GM23338 (cell line): ENCODE measurements at regions not wholly inside any gene's neighbourhood (a gene's known extent, or its start where the extent isn't known, plus 50 kb on each side); places are given as distances from the start of the nearest gene placed in this dataset.

Experiments
- ATAC-seq: fragments of 200-7000 bp; cut with Tn5 transposase; 3 replicates; pipeline ENCODE4 v1.9.1; 2020
- DNase-seq: peaks from one replicate; pipeline ENCODE4 v3.0.0-alpha.2; 2015; ENCODE audit warnings: low spot score
- H2AFZ ChIP-seq: fragments of 200-600 bp; sonication (generic); 2 replicates; pipeline ENCODE4 v1.8.0; 2016; ENCODE audit warnings: antibody characterized with exemption, mild to moderate bottlenecking, moderate library complexity
- H3F3A ChIP-seq: fragments of 200-600 bp; sonication (generic); replicated peaks from 2 replicates; pipeline ENCODE4 v1.8.0; 2017; ENCODE audit warnings: antibody characterized with exemption, mixed run types, low read depth
- H3K27ac ChIP-seq: fragments of 200-600 bp; sonication (generic); 2 replicates; pipeline ENCODE4 v1.6.1; 2016; ENCODE audit warnings: low read depth
- H3K27me3 ChIP-seq: fragments of 200-600 bp; sonication (generic); 2 replicates; pipeline ENCODE4 v1.8.0; 2016; ENCODE audit warnings: mild to moderate bottlenecking, mixed run types, moderate library complexity; ENCODE audit not compliant: insufficient read depth
- H3K36me3 ChIP-seq: fragments of 200-600 bp; sonication (generic); 2 replicates; pipeline ENCODE4 v1.8.0; 2016; ENCODE audit warnings: mild to moderate bottlenecking; ENCODE audit not compliant: insufficient read depth
- H3K4me1 ChIP-seq: fragments of 200-600 bp; sonication (generic); 2 replicates; pipeline ENCODE4 v1.8.0; 2016; ENCODE audit warnings: mild to moderate bottlenecking, moderate library complexity; ENCODE audit not compliant: insufficient read depth
- H3K4me2 ChIP-seq: fragments of 200-600 bp; sonication (generic); 2 replicates; pipeline ENCODE4 v1.7.1; 2017; ENCODE audit warnings: mixed run types
- H3K4me3 ChIP-seq: fragments of 200-600 bp; sonication (generic); 2 replicates; pipeline ENCODE4 v1.6.1; 2016; ENCODE audit warnings: mixed run types
- H3K79me2 ChIP-seq: fragments of 200-600 bp; sonication (generic); replicated peaks from 2 replicates; pipeline ENCODE4 v1.8.0; 2017; ENCODE audit warnings: mild to moderate bottlenecking; ENCODE audit not compliant: insufficient read depth
- H3K9me2 ChIP-seq: fragments of 200-600 bp; sonication (generic); 2 replicates; pipeline ENCODE4 v1.8.0; 2017; ENCODE audit not compliant: insufficient read depth
- H4K20me1 ChIP-seq: fragments of 200-600 bp; sonication (generic); replicated peaks from 2 replicates; pipeline ENCODE4 v1.8.0; 2017; ENCODE audit warnings: mild to moderate bottlenecking; ENCODE audit not compliant: insufficient read depth
- H3K27ac Mint-ChIP-seq: 2 replicates; pipeline ENCODE4 v1.8.0; 2020; ENCODE audit warnings: inconsistent platforms, mild to moderate bottlenecking, moderate library complexity, mixed read lengths
- H3K27me3 Mint-ChIP-seq: 3 replicates; pipeline ENCODE4 v1.8.0; 2022; ENCODE audit warnings: low read depth, mild to moderate bottlenecking, moderate library complexity, mixed read lengths, inconsistent platforms; ENCODE audit not compliant: insufficient read depth, poor library complexity
- H3K36me3 Mint-ChIP-seq: 3 replicates; pipeline ENCODE4 v1.8.0; 2021; ENCODE audit warnings: low read depth, mild to moderate bottlenecking, inconsistent platforms, moderate library complexity, mixed read lengths
- H3K4me1 Mint-ChIP-seq: 3 replicates; pipeline ENCODE4 v1.8.0; 2020; ENCODE audit warnings: mild to moderate bottlenecking, inconsistent platforms, mixed read lengths
- H3K4me3 Mint-ChIP-seq: 3 replicates; pipeline ENCODE4 v1.8.0; 2021; ENCODE audit warnings: moderate library complexity, mild to moderate bottlenecking, inconsistent platforms, mixed read lengths
- H3K9me3 Mint-ChIP-seq: 3 replicates; pipeline ENCODE4 v1.8.0; 2020; ENCODE audit warnings: moderate library complexity, mild to moderate bottlenecking, inconsistent platforms, mixed read lengths
- CREB1 ChIP-seq: fragments of 250-450 bp; sonication (Bioruptor Pico); IDR thresholded peaks from 2 replicates; pipeline ENCODE4 v1.5.0; 2020; ENCODE audit warnings: low read depth, mild to moderate bottlenecking, moderate library complexity
- CTCF ChIP-seq, 2 experiments: fragments of 200-600 bp in 1 of 2; sonication (generic) in 1 of 2; conservative IDR thresholded peaks; 2 replicates each; pipeline versions ENCODE4 v1.5.1 to v1.6.1; 2016 to 2017; ENCODE audit warnings: antibody characterized with exemption in 2 of 2, low read depth in 2 of 2, mild to moderate bottlenecking in 2 of 2, moderate library complexity in 1 of 2
- ETS1 ChIP-seq: IDR thresholded peaks from 2 replicates; pipeline ENCODE4 v1.6.1; 2016; ENCODE audit warnings: antibody characterized with exemption
- EZH2 ChIP-seq: fragments of 200-600 bp; sonication (generic); IDR thresholded peaks from one replicate; pipeline ENCODE4 v1.8.0; 2017; ENCODE audit warnings: antibody characterized with exemption, mild to moderate bottlenecking, low read depth; ENCODE audit not compliant: unreplicated experiment
- NANOG ChIP-seq: IDR thresholded peaks from 2 replicates; pipeline ENCODE4 v1.6.1; 2016; ENCODE audit warnings: antibody characterized with exemption, borderline replicate concordance
- REST ChIP-seq: IDR thresholded peaks from one replicate; pipeline ENCODE4 v1.6.1; 2018; ENCODE audit warnings: antibody characterized with exemption; ENCODE audit not compliant: unreplicated experiment
- STAT1 ChIP-seq: IDR thresholded peaks from one replicate; pipeline ENCODE4 v1.6.1; 2016; ENCODE audit warnings: antibody characterized with exemption; ENCODE audit not compliant: unreplicated experiment
- ZNF331 ChIP-seq: fragments of 250-450 bp; sonication (Bioruptor Pico); IDR thresholded peaks from 2 replicates; pipeline ENCODE4 v1.5.0; 2020; ENCODE audit warnings: low read depth, mild to moderate bottlenecking, moderate library complexity
- ZNF462 ChIP-seq: fragments of 250-450 bp; sonication (Bioruptor Pico); IDR thresholded peaks from 2 replicates; pipeline ENCODE4 v1.5.0; 2020; ENCODE audit warnings: mild to moderate bottlenecking, moderate library complexity

GRCh38 chr3:175948041-175948440, 1088.9 kb downstream of the NAALADL2 start:
- ATAC-seq (no peak), DNase-seq (no peak)
- no peak overlapping the region for H3K27ac ChIP-seq
- TF ChIP-seq ZNF331 (CRISPR knock-in tag) (no peak), ETS1 (no peak), STAT1 (no peak), CTCF (conservative IDR thresholded peaks at IDR 0.05; ENCODE audit: low read depth in 2 of 2) (no peak), ZNF462 (no peak), REST (no peak), NANOG (no peak), EZH2 (no peak), CREB1 (no peak)
- H3K9me3 Mint-ChIP-seq = peaks cover 25% of the 10 kb centered on the region
- H3K4me2 ChIP-seq = no peak overlapping the region
- peaks cover 11% of the 10 kb centered on the region; the same call in 2 of the 3 replicates for H3K36me3 Mint-ChIP-seq
- H3K27me3 Mint-ChIP-seq = no peaks in the 10 kb centered on the region
- H3K27ac Mint-ChIP-seq = no peak overlapping the region
- no peaks in the 10 kb centered on the region for H3K9me2 ChIP-seq
- no peaks in the 10 kb centered on the region for H3K27me3 ChIP-seq
- H3K4me3 Mint-ChIP-seq = no peak overlapping the region
- H3K4me1 ChIP-seq = 0 out of 2 replicates have a peak, but pooled peaks cover 3% of the 10 kb centered on the region
- H3K79me2 ChIP-seq = no peaks in the 10 kb centered on the region
- H2AFZ ChIP-seq = no peak overlapping the region
- H3K36me3 ChIP-seq = no peaks in the 10 kb centered on the region; the same call in 1 of the 2 replicates
- H4K20me1 ChIP-seq = no peaks in the 10 kb centered on the region
- no peaks in the 10 kb centered on the region for H3F3A ChIP-seq
- H3K4me3 ChIP-seq = no peak overlapping the region
- H3K4me1 Mint-ChIP-seq = peaks cover 2% of the 10 kb centered on the region; the same call in 2 of the 3 replicates
